Spinal cord (tissue), 9 donors: ENCODE measurements at regions not wholly inside any gene's neighbourhood (a gene's known extent, or its start where the extent isn't known, plus 50 kb on each side); places are given as distances from the start of the nearest gene placed in this dataset.

Source experiments
- DNase-seq, 6 donors: peaks; one replicate each; pipeline versions ENCODE4 v3.0.0 to v3.0.0-alpha.2; 2013 to 2015; ENCODE audit warnings: low spot score in 6 of 6, low read depth in 4 of 6
- H3K27ac ChIP-seq: one replicate; pipeline ENCODE4 v1.5.1; 2013; ENCODE audit warnings: low read depth, low read length, control low read depth
- H3K27me3 ChIP-seq: one replicate; pipeline ENCODE4 v1.6.1; 2013; ENCODE audit warnings: low read length; ENCODE audit not compliant: control insufficient read depth, insufficient read depth
- H3K36me3 ChIP-seq: one replicate; pipeline ENCODE4 v1.6.1; 2013; ENCODE audit warnings: low read length; ENCODE audit not compliant: control insufficient read depth, insufficient read depth
- H3K4me1 ChIP-seq: one replicate; pipeline ENCODE4 v1.6.1; 2013; ENCODE audit warnings: low read length; ENCODE audit not compliant: control insufficient read depth, insufficient read depth
- H3K4me3 ChIP-seq: one replicate; pipeline ENCODE4 v1.5.1; 2013; ENCODE audit warnings: low read depth, low read length, control low read depth
- H3K9me3 ChIP-seq: one replicate; pipeline ENCODE4 v1.6.1; 2013; ENCODE audit warnings: low read length; ENCODE audit not compliant: control insufficient read depth, insufficient read depth
- WGBS: methylation state at CpG from one replicate; pipeline ENCODE4 v1.1.5; 2013; ENCODE audit warnings: missing lambda C conversion rate; ENCODE audit not compliant: insufficient coverage; 5-methylcytosine and 5-hydroxymethylcytosine counted together
- donor health status: healthy.

DNA sequence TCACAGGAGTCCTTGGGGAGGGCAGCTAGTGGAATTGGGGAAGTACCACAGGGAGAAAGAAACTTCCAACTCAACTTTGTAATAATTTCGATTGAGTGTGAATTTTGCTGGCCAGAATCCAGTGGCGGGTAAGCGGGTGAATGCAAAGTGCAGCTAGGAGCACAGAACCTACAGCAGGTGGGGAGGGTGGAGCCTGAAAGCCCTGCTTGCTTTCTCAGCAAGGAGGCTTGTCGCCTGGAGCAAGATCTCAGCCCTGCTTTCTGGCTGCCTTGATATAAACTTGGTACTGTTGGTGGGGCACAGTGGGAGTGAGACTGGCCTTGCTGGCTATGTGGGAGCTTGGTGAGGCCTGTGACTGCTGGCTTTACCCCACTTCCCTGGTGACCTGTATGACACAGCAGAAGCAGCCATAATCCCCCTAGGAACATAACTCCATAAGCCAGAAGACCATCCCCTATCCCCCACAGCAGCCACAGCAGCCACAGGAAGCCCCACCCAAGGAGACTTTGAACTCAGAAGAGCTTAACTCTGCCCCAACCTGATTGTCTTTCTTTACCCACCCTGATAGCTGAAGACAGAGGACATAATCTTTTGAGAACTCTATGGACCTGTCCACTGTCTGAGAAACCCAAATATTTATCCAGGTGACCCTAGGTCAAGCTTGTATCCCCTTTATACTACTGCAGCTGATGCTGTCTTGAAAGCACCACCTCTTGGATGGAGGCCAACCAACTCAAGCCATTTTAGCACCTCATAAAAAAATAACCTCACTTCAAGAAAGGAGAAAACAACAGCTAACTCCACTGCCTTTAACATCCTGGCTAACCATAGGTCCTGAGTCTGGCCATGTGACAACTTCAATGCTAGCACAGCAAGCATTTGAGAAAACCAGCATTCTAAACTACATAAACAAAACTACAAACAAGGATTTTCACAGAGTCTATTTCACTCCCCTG, 87.2 kb upstream of the PDE5A start:
- no peak for DNase-seq
- H3K27ac ChIP-seq: no peak overlapping the region
- peaks cover 2% of the 10 kb centered on the region for H3K9me3 ChIP-seq
- no peaks in the 10 kb centered on the region for H3K27me3 ChIP-seq
- H3K36me3 ChIP-seq: no peaks in the 10 kb centered on the region
- H3K4me1 ChIP-seq: no peaks in the 10 kb centered on the region
- H3K4me3 ChIP-seq: no peak overlapping the region
- 90% methylated on average over 3 of the region's 4 CpGs for WGBS

DNA sequence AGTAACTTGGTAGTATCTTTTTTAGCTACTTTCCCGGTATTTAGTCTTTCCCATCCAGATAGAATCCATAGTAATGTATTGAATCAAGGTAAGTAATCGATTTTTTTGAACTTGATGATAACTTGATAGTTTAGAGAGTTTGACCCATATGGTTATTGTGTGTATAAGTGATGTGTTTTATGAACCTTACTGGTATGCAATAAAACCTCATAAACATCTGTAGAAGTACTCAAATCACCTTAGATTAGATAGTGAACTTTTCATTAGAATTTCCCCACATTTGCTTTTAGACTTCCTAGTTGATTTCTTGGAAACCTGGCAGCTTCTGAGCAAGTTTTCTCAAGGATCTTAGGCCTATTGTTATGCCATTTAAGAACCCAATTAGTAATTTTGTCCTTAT, 80.8 kb upstream of the PDE5A start:
- H3K9me3 ChIP-seq: no peaks in the 10 kb centered on the region
- DNase-seq: no peak
- no peaks in the 10 kb centered on the region for H3K36me3 ChIP-seq
- no peak overlapping the region for H3K4me3 ChIP-seq
- no peaks in the 10 kb centered on the region for H3K27me3 ChIP-seq
- WGBS: no CpG with 5 or more reads among the region's 2 CpGs
- H3K27ac ChIP-seq: no peak overlapping the region
- no peaks in the 10 kb centered on the region for H3K4me1 ChIP-seq

DNA sequence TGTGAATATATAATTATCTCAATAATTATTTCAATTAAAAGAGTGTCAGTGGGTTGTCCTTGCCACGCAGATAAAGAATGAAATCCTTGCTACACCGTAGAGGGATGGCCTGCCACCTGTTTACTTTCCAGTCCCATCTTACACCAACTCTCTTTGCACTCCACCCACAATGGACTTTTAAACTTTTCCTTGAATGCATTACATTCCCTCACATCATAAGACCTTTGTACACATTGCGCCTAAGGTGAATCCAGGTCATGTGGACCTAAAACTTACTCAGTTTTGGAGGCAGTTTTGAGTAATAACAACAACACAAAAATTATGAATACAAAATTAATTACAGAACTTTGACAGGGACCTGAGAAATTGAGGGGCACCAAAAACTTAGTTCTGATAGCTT, 78.7 kb upstream of the PDE5A start:
- Histone ChIP-seq H3K27me3 (no peaks in the 10 kb centered on the region), H3K36me3 (no peaks in the 10 kb centered on the region), H3K9me3 (no peaks in the 10 kb centered on the region), H3K4me1 (no peaks in the 10 kb centered on the region), H3K27ac (no peak overlapping the region), H3K4me3 (no peak overlapping the region)
- no CpG with 5 or more reads among the region's 3 CpGs for WGBS
- no peak for DNase-seq

DNA sequence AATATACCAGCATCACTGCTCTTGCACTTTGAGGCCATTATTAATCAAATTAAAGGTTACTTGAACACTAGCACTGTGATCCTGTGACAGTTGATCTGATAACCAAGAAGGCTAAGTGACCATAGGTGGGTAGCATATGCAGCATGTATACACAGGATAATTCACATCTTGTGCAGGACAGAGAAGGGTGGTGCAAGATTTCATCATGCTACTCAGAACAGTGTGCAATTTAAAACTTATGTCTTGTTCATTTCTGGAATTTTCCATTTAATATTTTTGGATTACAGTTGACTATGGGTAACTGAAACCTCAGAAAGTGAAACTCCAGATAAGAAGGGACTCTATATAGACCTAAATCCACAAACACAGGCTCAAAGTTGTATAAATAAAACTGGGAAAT, 78.2 kb upstream of the PDE5A start:
- no peaks in the 10 kb centered on the region for H3K4me1 ChIP-seq
- no peak overlapping the region for H3K4me3 ChIP-seq
- H3K36me3 ChIP-seq: no peaks in the 10 kb centered on the region
- H3K27me3 ChIP-seq: no peaks in the 10 kb centered on the region
- H3K9me3 ChIP-seq: no peaks in the 10 kb centered on the region
- no peak overlapping the region for H3K27ac ChIP-seq
- no peak for DNase-seq

DNA sequence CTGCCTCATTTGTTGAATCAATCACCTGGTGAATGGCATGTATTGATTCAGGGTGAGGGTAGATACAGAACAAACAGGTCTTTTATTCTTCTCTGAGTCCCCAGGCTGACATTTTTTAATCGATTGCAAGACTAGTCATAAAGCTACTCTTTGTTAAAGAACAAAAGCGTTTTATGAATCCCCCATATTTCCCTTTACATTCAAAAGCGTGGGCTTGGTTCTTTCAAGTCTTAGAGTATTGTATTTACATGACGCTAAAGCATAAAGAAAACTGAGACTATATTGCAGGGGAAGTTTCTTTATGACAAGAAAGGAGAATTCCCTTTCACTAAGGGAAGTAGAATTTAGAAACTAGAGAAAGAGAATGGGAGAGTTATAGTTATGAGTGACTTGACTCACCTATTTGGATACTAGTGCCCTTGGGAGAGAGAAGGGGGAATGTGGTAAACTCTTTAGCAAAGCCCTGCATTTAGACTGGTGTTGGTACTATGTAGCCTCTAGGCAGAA, 69.3 kb upstream of the PDE5A start:
- H3K27me3 ChIP-seq: no peaks in the 10 kb centered on the region
- no peaks in the 10 kb centered on the region for H3K9me3 ChIP-seq
- no peaks in the 10 kb centered on the region for H3K36me3 ChIP-seq
- H3K4me3 ChIP-seq: no peak overlapping the region
- DNase-seq: no peak
- WGBS: no CpG with 5 or more reads among the region's 4 CpGs
- H3K27ac ChIP-seq: no peak overlapping the region
- H3K4me1 ChIP-seq: no peaks in the 10 kb centered on the region

DNA sequence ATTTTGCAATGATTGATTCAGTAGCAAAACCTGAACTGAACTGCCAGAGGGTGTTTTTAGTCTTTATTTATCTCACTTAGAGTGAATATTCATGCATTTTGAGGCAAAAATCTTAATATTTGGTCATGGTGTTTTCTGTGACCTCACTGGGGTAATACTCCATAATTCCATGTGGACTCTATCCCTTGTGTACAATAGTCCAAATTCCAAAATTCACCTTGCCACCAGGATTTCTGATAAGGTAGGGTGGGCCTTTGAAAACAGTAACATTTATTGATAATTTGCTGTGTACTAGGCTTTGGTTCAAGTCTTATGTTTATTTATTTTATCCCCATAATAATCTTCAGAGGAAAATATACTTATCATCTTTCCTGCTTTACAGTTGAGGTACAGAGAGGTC, 68.4 kb upstream of the PDE5A start:
- H3K9me3 ChIP-seq: no peaks in the 10 kb centered on the region
- H3K27me3 ChIP-seq: no peaks in the 10 kb centered on the region
- no peak overlapping the region for H3K27ac ChIP-seq
- no peaks in the 10 kb centered on the region for H3K4me1 ChIP-seq
- no peak for DNase-seq
- H3K4me3 ChIP-seq: no peak overlapping the region
- H3K36me3 ChIP-seq: no peaks in the 10 kb centered on the region

DNA sequence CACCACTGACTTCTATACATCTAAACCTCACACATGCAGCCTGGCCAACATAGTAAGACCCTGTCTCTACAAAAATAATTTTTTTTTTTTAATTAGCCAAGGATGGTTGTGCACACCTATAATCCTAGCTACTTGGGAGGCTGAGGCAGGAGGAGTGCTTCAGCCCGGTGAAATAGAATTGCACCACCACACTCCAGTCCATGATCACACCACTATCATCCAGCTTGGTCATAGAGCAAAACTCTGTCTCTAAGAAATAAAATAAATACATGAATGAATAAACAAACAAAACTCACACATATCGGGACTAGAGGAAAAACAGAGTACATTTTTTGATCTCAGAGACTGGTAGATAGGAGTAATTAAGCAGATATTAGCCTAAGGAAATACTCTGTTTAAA, 66.6 kb upstream of the PDE5A start:
- WGBS: no CpG with 5 or more reads among the region's 2 CpGs

DNA sequence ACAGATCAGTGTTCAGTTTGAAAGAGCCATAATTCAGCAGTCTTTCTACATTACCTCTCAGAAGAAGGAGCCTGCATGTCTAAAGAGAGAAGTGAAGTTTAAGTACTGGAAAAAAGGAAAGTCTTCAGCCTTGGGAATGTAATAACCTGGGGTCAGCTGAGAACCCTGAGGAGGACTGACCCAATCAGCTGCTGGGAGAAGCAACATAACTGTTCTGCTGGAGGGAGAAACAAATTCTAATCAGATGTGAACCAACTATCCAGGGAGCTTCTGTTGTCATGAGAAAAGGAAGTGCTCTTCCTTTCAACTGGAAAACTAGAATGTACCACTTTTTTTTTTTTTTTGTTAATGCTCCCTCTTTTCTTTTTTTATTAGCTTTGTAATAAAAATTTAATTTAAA, 64.5 kb upstream of the PDE5A start:
- H3K4me3 ChIP-seq: no peak overlapping the region
- DNase-seq: peak in 1 of 6 donors; percentile 16
- no peaks in the 10 kb centered on the region for H3K36me3 ChIP-seq
- no peaks in the 10 kb centered on the region for H3K4me1 ChIP-seq
- H3K9me3 ChIP-seq: no peaks in the 10 kb centered on the region
- H3K27ac ChIP-seq: no peak overlapping the region
- no peaks in the 10 kb centered on the region for H3K27me3 ChIP-seq

More for the DNA sequence above, 66.6 kb upstream of the PDE5A start:
- Histone ChIP-seq H3K27ac (no peak overlapping the region), H3K4me3 (no peak overlapping the region), H3K4me1 (no peaks in the 10 kb centered on the region), H3K36me3 (no peaks in the 10 kb centered on the region), H3K27me3 (no peaks in the 10 kb centered on the region), H3K9me3 (no peaks in the 10 kb centered on the region)
- DNase-seq: no peak

DNA sequence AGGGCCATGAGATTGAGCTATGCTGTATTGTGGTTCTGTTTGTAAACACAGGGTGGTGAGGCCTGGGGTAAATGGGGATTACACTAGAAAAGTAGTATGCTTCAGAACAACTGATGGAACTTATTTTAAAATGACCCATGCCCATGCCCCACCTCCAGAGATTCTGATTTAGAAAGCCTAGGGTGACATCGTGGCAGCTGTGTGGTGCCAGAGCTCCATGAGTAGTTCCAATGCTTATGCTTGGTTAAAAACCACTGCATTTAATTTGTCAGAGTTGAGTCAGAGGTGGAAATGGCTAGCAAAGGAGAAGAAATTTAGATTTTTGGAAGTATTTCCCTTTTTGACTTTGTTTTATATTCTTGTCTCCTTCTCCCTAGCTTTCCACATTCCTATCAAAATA, 63.4 kb upstream of the PDE5A start:
- WGBS: no CpG with 5 or more reads among the region's 1 CpG
- Histone ChIP-seq H3K9me3 (no peaks in the 10 kb centered on the region), H3K27ac (no peak overlapping the region), H3K4me1 (no peaks in the 10 kb centered on the region), H3K4me3 (no peak overlapping the region), H3K27me3 (no peaks in the 10 kb centered on the region), H3K36me3 (no peaks in the 10 kb centered on the region)
- no peak for DNase-seq

DNA sequence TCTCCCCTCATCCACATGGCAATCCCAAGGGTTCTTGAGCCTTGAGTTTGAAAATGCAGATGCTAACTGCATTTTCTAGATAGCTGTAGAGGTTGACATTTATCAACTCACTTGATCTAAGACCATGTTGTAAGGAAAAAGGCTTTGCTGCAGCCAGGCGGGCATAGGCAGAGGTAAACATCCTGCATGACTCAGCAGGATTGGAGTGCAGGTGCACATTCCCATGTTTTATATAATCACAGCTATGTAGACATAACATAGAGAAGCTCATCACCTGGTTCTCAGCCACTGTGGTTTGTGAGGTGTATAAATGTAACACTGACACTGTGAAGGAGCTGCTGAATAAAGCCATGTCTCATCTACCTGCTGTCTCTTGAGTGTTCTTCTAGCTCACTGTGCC, 62.3 kb upstream of the PDE5A start:
- WGBS: no CpG with 5 or more reads among the region's 1 CpG
- Histone ChIP-seq H3K27ac (no peak overlapping the region), H3K4me3 (no peak overlapping the region), H3K4me1 (no peaks in the 10 kb centered on the region), H3K27me3 (no peaks in the 10 kb centered on the region), H3K9me3 (no peaks in the 10 kb centered on the region), H3K36me3 (no peaks in the 10 kb centered on the region)
- no peak for DNase-seq
